Suprapubic skin (tissue), 4 donors: ENCODE measurements at regions not wholly inside any gene's neighbourhood (a gene's known extent, or its start where the extent isn't known, plus 50 kb on each side); places are given as distances from the start of the nearest gene placed in this dataset.

Source experiments
- DNase-seq, 2 donors: peaks; one replicate each; pipeline ENCODE4 v3.0.0-alpha.2; 2019; ENCODE audit warnings: low spot score in 2 of 2
- H3K27ac ChIP-seq: fragments of 200-600 bp; sonication (generic); one replicate; pipeline ENCODE4 v1.5.1; 2019
- H3K27me3 ChIP-seq: fragments of 200-600 bp; sonication (generic); one replicate; pipeline ENCODE4 v1.5.1; 2019
- H3K36me3 ChIP-seq: fragments of 200-600 bp; sonication (generic); one replicate; pipeline ENCODE4 v1.5.1; 2019
- H3K4me1 ChIP-seq: fragments of 200-600 bp; sonication (generic); one replicate; pipeline ENCODE4 v1.5.1; 2019
- H3K4me3 ChIP-seq: fragments of 200-600 bp; sonication (generic); one replicate; pipeline ENCODE4 v1.5.1; 2019; ENCODE audit warnings: mild to moderate bottlenecking
- H3K9me3 ChIP-seq: fragments of 200-600 bp; sonication (generic); one replicate; pipeline ENCODE4 v1.5.1; 2019
- CTCF ChIP-seq, 2 donors: fragments of 200-600 bp in 1 of 2; fragments of 450-650 bp in 1 of 2; sonication (generic) in 1 of 2; IDR thresholded peaks; one replicate each; pipeline ENCODE4 v1.5.1; 2016 to 2019; ENCODE audit warnings: antibody characterized with exemption in 2 of 2, mild to moderate bottlenecking in 1 of 2, moderate library complexity in 1 of 2
- EP300 ChIP-seq: sonication (generic); formaldehyde crosslinking; IDR thresholded peaks from one replicate; pipeline ENCODE4 v1.6.1; 2017; ENCODE audit warnings: antibody characterized with exemption
- POLR2A ChIP-seq, 2 donors: fragments of 450-650 bp; IDR thresholded peaks; one replicate each; pipeline ENCODE4 v1.6.1; 2017; ENCODE audit warnings: antibody characterized with exemption in 2 of 2, mild to moderate bottlenecking in 2 of 2, moderate library complexity in 2 of 2
- POLR2AphosphoS5 ChIP-seq, 3 donors: sonication (generic); formaldehyde crosslinking; IDR thresholded peaks; one replicate each; pipeline ENCODE4 v1.6.1; 2017; ENCODE audit warnings: antibody characterized with exemption in 3 of 3
- WGBS: methylation state at CpG from one replicate; pipeline ENCODE4 v1.1.5; 2018; 5-methylcytosine and 5-hydroxymethylcytosine counted together

GRCh38 chr5:92519811-92520632, 1061.0 kb downstream of the NR2F1-AS1 start:
- Histone ChIP-seq H3K4me1 (no peaks in the 10 kb centered on the region), H3K36me3 (no peaks in the 10 kb centered on the region), H3K9me3 (no peaks in the 10 kb centered on the region), H3K27me3 (no peaks in the 10 kb centered on the region), H3K27ac (no peak overlapping the region), H3K4me3 (no peak overlapping the region)
- no peak for TF ChIP-seq EP300
- TF ChIP-seq CTCF (IDR thresholded peaks at IDR 0.05): no peak
- TF ChIP-seq POLR2A (IDR thresholded peaks at IDR 0.05): no peak
- no peak for TF ChIP-seq POLR2AphosphoS5 (IDR thresholded peaks at IDR 0.05)
- no peak for DNase-seq
- 63% methylated on average over 3 of the region's 3 CpGs for WGBS

GRCh38 chr5:92518318-92518904, 1062.6 kb downstream of the NR2F1-AS1 start:
- 48% methylated on average over 4 of the region's 4 CpGs for WGBS

GRCh38 chr5:92514896-92515295, 1066.1 kb downstream of the NR2F1-AS1 start:
- Histone ChIP-seq H3K27ac (no peak overlapping the region), H3K4me3 (no peak overlapping the region), H3K9me3 (peaks cover 11% of the 10 kb centered on the region), H3K4me1 (no peaks in the 10 kb centered on the region), H3K27me3 (no peaks in the 10 kb centered on the region), H3K36me3 (no peaks in the 10 kb centered on the region)
- no peak for TF ChIP-seq POLR2A (IDR thresholded peaks at IDR 0.05)
- TF ChIP-seq CTCF (IDR thresholded peaks at IDR 0.05): no peak
- TF ChIP-seq EP300: no peak
- no peak for TF ChIP-seq POLR2AphosphoS5 (IDR thresholded peaks at IDR 0.05)
- no peak for DNase-seq

More at GRCh38 chr5:92518318-92518904, 1062.6 kb downstream of the NR2F1-AS1 start:
- no peaks in the 10 kb centered on the region for H3K27me3 ChIP-seq
- no peak overlapping the region for H3K27ac ChIP-seq
- H3K9me3 ChIP-seq: no peaks in the 10 kb centered on the region
- H3K4me3 ChIP-seq: no peak overlapping the region
- H3K36me3 ChIP-seq: no peaks in the 10 kb centered on the region
- TF ChIP-seq CTCF (IDR thresholded peaks at IDR 0.05) (peak in 1 of 2 donors; percentile 35), POLR2A (IDR thresholded peaks at IDR 0.05) (no peak)
- DNase-seq: no peak
- H3K4me1 ChIP-seq: no peaks in the 10 kb centered on the region

GRCh38 chr5:92513067-92513466, 1068.0 kb downstream of the NR2F1-AS1 start:
- Histone ChIP-seq H3K9me3 (peaks cover 11% of the 10 kb centered on the region), H3K27ac (no peak overlapping the region), H3K4me3 (no peak overlapping the region), H3K4me1 (no peaks in the 10 kb centered on the region), H3K36me3 (no peaks in the 10 kb centered on the region), H3K27me3 (no peaks in the 10 kb centered on the region)
- DNase-seq: no peak
- WGBS: 85% methylated on average over 1 of the region's 1 CpG
- TF ChIP-seq CTCF (IDR thresholded peaks at IDR 0.05): no peak
- no peak for TF ChIP-seq EP300
- no peak for TF ChIP-seq POLR2AphosphoS5 (IDR thresholded peaks at IDR 0.05)
- no peak for TF ChIP-seq POLR2A (IDR thresholded peaks at IDR 0.05)

- H3K9me3 ChIP-seq: peaks cover 11% of the 10 kb centered on the region
Measured at GRCh38 chr5:92508271-92508670, 1072.7 kb downstream of the NR2F1-AS1 start.

More at GRCh38 chr5:92508271-92508670, 1072.7 kb downstream of the NR2F1-AS1 start:
- DNase-seq: no peak
- no peak for TF ChIP-seq POLR2AphosphoS5 (IDR thresholded peaks at IDR 0.05)
- TF ChIP-seq EP300: no peak
- Histone ChIP-seq H3K36me3 (no peaks in the 10 kb centered on the region), H3K4me3 (no peak overlapping the region), H3K27me3 (no peaks in the 10 kb centered on the region), H3K27ac (no peak overlapping the region), H3K4me1 (no peaks in the 10 kb centered on the region)
